WTC11 (cell line): ENCODE measurements at regions not wholly inside any gene's neighbourhood (a gene's known extent, or its start where the extent isn't known, plus 50 kb on each side); places are given as distances from the start of the nearest gene placed in this dataset.

Source experiments
- NFE2L1 ChIP-seq: sonication (generic); formaldehyde crosslinking; IDR thresholded peaks from 2 replicates; pipeline ENCODE4 v1.8.1; 2023; ENCODE audit warnings: missing genetic modification reagents
- ZBTB21 ChIP-seq: sonication (generic); formaldehyde crosslinking; IDR thresholded peaks from 2 replicates; pipeline ENCODE4 v1.8.1; 2023; ENCODE audit warnings: mild to moderate bottlenecking, missing genetic modification reagents, borderline replicate concordance
- TF ChIP-seq, protein P1 (sequence below): fragments of 200-600 bp; IDR thresholded peaks from 2 replicates; pipeline ENCODE4 v1.8.0; 2022; ENCODE audit warnings: antibody characterized with exemption

DNA sequence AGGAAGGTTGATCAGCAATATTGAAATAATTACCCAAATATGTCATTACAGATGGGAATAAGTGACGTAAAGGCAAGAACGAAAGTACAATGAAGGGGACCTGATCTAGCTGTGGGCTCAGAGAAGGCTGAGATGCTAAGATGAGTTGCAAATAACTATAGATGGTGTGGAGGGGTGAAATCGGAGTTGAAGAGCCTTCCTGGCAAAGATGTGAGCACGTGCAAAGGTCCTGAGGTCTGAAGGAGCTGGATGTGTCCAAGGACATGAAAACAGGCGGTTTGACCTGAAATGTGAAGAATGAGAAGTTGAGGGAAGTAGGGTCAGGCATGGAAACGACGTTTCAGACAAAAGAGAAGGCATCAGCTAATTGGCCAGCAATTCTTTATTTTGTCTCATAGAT, 61.6 kb upstream of the SLC45A1 start:
- TF ChIP-seq, protein P1, sequence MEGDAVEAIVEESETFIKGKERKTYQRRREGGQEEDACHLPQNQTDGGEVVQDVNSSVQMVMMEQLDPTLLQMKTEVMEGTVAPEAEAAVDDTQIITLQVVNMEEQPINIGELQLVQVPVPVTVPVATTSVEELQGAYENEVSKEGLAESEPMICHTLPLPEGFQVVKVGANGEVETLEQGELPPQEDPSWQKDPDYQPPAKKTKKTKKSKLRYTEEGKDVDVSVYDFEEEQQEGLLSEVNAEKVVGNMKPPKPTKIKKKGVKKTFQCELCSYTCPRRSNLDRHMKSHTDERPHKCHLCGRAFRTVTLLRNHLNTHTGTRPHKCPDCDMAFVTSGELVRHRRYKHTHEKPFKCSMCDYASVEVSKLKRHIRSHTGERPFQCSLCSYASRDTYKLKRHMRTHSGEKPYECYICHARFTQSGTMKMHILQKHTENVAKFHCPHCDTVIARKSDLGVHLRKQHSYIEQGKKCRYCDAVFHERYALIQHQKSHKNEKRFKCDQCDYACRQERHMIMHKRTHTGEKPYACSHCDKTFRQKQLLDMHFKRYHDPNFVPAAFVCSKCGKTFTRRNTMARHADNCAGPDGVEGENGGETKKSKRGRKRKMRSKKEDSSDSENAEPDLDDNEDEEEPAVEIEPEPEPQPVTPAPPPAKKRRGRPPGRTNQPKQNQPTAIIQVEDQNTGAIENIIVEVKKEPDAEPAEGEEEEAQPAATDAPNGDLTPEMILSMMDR: no peak
- TF ChIP-seq NFE2L1 (no peak), ZBTB21 (no peak)
